Natural killer cell treated with Interleukin-12 subunit alpha and Interleukin-12 subunit beta and Interleukin-15 and Interleukin-18, amount 100 ng/mL, for 72 hours (primary cell): ENCODE measurements at regions not wholly inside any gene's neighbourhood (a gene's known extent, or its start where the extent isn't known, plus 50 kb on each side); places are given as distances from the start of the nearest gene placed in this dataset.
"Not testable (repeated sequence)": the region's sequence is repeated elsewhere in the genome, so short reads cannot be mapped to it uniquely, and the experiment has no call there.

ENCODE experiments used
- ATAC-seq, 2 donors: fragments of 150-1000 bp; cut with Tn5 transposase in 1 of 2; sonication (Bioruptor Pico), chemical (Tn5 transposase) in 1 of 2; 2 replicates each; pipeline ENCODE4 v1.10.0; 2021
- DNase-seq: peaks from one replicate; pipeline ENCODE4 v3.0.0; 2022; ENCODE audit warnings: low spot score
- H3K27ac Mint-ChIP-seq, 2 donors: 1 replicate in 1 of 2; 2 replicates in 1 of 2; pipeline ENCODE4 v1.8.0; 2022; ENCODE audit warnings: mixed read lengths in 2 of 2, mild to moderate bottlenecking in 1 of 2, moderate library complexity in 1 of 2
- H3K27me3 Mint-ChIP-seq, 2 donors: 1 replicate in 1 of 2; 2 replicates in 1 of 2; pipeline ENCODE4 v1.8.0; 2022; ENCODE audit warnings: mixed read lengths in 2 of 2
- H3K36me3 Mint-ChIP-seq: one replicate; pipeline ENCODE4 v1.8.0; 2022; ENCODE audit warnings: mixed read lengths
- H3K4me1 Mint-ChIP-seq, 2 donors: 1 replicate in 1 of 2; 2 replicates in 1 of 2; pipeline ENCODE4 v1.8.0; 2022; ENCODE audit warnings: low read depth in 2 of 2, mixed read lengths in 2 of 2, mild to moderate bottlenecking in 1 of 2
- H3K4me3 Mint-ChIP-seq: one replicate; pipeline ENCODE4 v1.8.0; 2022; ENCODE audit warnings: mixed read lengths
- H3K9me3 Mint-ChIP-seq: 2 replicates; pipeline ENCODE4 v1.8.0; 2022; ENCODE audit warnings: mixed read lengths

GRCh38 chr20:5670874-5671273, 60.1 kb upstream of the GPCPD1 start:
- H3K36me3 Mint-ChIP-seq = no peaks in the 10 kb centered on the region
- H3K4me3 Mint-ChIP-seq = no peak overlapping the region
- no peak for ATAC-seq
- H3K9me3 Mint-ChIP-seq = no peaks in the 10 kb centered on the region
- no peaks in the 10 kb centered on the region for H3K4me1 Mint-ChIP-seq
- DNase-seq = no peak
- no peak overlapping the region for H3K27ac Mint-ChIP-seq
- peaks cover 5 to 8% of the 10 kb centered on the region in 2 donors for H3K27me3 Mint-ChIP-seq

- no peaks in the 10 kb centered on the region for H3K36me3 Mint-ChIP-seq
- no peaks in the 10 kb centered on the region for H3K9me3 Mint-ChIP-seq
- no peak overlapping the region for H3K4me3 Mint-ChIP-seq
- DNase-seq (no peak), ATAC-seq (no peak)
- peaks cover 5 to 8% of the 10 kb centered on the region in 2 donors for H3K27me3 Mint-ChIP-seq
- H3K27ac Mint-ChIP-seq = no peak overlapping the region
- no peaks in the 10 kb centered on the region for H3K4me1 Mint-ChIP-seq
Measured at GRCh38 chr20:5670036-5670536, 59.3 kb upstream of the GPCPD1 start.

GRCh38 chr20:5668529-5668868, 57.7 kb upstream of the GPCPD1 start:
- DNase-seq (no peak), ATAC-seq (no peak)
- Mint-ChIP-seq H3K27me3 (peaks cover 5 to 8% of the 10 kb centered on the region in 2 donors), H3K27ac (no peak overlapping the region), H3K9me3 (no peaks in the 10 kb centered on the region), H3K4me1 (no peaks in the 10 kb centered on the region), H3K36me3 (no peaks in the 10 kb centered on the region), H3K4me3 (no peak overlapping the region)

- Mint-ChIP-seq H3K27me3 (peaks cover 5 to 8% of the 10 kb centered on the region in 2 donors), H3K4me3 (no peak overlapping the region), H3K27ac (no peak overlapping the region), H3K36me3 (no peaks in the 10 kb centered on the region), H3K4me1 (no peaks in the 10 kb centered on the region), H3K9me3 (no peaks in the 10 kb centered on the region)
- ATAC-seq (no peak), DNase-seq (no peak)
Measured at GRCh38 chr20:5667705-5668528, 57.1 kb upstream of the GPCPD1 start.

- ATAC-seq (peak in 1 of 2 donors; percentile 29), DNase-seq (no peak)
- no peaks in the 10 kb centered on the region for H3K9me3 Mint-ChIP-seq
- H3K4me1 Mint-ChIP-seq = no peaks in the 10 kb centered on the region
- no peaks in the 10 kb centered on the region for H3K36me3 Mint-ChIP-seq
- H3K27ac Mint-ChIP-seq = no peak overlapping the region
- peaks cover 8% of the 10 kb centered on the region in 2 donors for H3K27me3 Mint-ChIP-seq
- no peak overlapping the region for H3K4me3 Mint-ChIP-seq
Measured at GRCh38 chr20:5665417-5665816, 54.6 kb upstream of the GPCPD1 start.

- H3K27me3 Mint-ChIP-seq = peaks cover 1 to 5% of the 10 kb centered on the region in 2 donors
- no peaks in the 10 kb centered on the region for H3K4me1 Mint-ChIP-seq
- ATAC-seq (no peak), DNase-seq (no peak)
- no peak overlapping the region for H3K4me3 Mint-ChIP-seq
- H3K36me3 Mint-ChIP-seq = no peaks in the 10 kb centered on the region
- no peaks in the 10 kb centered on the region for H3K9me3 Mint-ChIP-seq
- no peak overlapping the region for H3K27ac Mint-ChIP-seq
Measured at GRCh38 chr20:5663396-5663795, 52.6 kb upstream of the GPCPD1 start.

- H3K27ac Mint-ChIP-seq = no peak overlapping the region
- no peak overlapping the region for H3K4me3 Mint-ChIP-seq
- no peaks in the 10 kb centered on the region for H3K36me3 Mint-ChIP-seq
- no peaks in the 10 kb centered on the region for H3K4me1 Mint-ChIP-seq
- DNase-seq (no peak), ATAC-seq (peak in 1 of 2 donors; percentile 43)
- peaks cover 0 to 4% of the 10 kb centered on the region in 2 donors for H3K27me3 Mint-ChIP-seq
- H3K9me3 Mint-ChIP-seq = no peaks in the 10 kb centered on the region
Measured at GRCh38 chr20:5662769-5663168, 52.0 kb upstream of the GPCPD1 start.

- H3K4me3 Mint-ChIP-seq, H3K27ac Mint-ChIP-seq, ATAC-seq, H3K36me3 Mint-ChIP-seq, DNase-seq, H3K9me3 Mint-ChIP-seq, H3K27me3 Mint-ChIP-seq, H3K4me1 Mint-ChIP-seq: not testable (repeated sequence)
Measured at GRCh38 chr20:5660756-5661155, 50.0 kb upstream of the GPCPD1 start.
